ENCODE measurements at regions not wholly inside any gene's neighbourhood (a gene's known extent, or its start where the extent isn't known, plus 50 kb on each side); places are given as distances from the start of the nearest gene placed in this dataset.

DNA sequence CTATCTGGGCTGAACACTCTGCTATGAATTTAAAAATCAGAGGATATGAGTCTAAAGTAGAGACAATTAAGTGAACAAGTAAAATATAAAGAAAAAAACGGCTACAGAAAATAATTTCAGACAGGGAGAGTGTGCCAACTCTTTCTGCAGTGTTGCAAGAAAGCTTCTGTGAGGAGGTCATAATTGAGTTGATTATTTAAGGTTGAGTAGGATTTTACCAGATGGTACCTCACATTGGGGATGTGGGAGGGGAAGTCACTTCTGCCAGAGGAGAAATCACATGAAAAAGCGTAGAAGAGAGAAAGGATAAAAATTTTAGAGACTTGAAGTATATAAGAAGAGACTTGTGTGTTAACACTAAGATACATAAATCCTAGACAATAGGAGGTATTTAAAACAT is 238.0 kb upstream of the NCAM2 start:
- TF ChIP-seq, protein P1, sequence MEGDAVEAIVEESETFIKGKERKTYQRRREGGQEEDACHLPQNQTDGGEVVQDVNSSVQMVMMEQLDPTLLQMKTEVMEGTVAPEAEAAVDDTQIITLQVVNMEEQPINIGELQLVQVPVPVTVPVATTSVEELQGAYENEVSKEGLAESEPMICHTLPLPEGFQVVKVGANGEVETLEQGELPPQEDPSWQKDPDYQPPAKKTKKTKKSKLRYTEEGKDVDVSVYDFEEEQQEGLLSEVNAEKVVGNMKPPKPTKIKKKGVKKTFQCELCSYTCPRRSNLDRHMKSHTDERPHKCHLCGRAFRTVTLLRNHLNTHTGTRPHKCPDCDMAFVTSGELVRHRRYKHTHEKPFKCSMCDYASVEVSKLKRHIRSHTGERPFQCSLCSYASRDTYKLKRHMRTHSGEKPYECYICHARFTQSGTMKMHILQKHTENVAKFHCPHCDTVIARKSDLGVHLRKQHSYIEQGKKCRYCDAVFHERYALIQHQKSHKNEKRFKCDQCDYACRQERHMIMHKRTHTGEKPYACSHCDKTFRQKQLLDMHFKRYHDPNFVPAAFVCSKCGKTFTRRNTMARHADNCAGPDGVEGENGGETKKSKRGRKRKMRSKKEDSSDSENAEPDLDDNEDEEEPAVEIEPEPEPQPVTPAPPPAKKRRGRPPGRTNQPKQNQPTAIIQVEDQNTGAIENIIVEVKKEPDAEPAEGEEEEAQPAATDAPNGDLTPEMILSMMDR (conservative IDR thresholded peaks at IDR 0.05) = no peak
- Mint-ChIP-seq H3K4me1 (ENCODE audit: unreplicated experiment) (no peaks in the 10 kb centered on the region), H3K4me3 (no peak overlapping the region), H3K27ac (no peak overlapping the region), H3K36me3 (no peaks in the 10 kb centered on the region), H3K9me3 (no peaks in the 10 kb centered on the region), H3K27me3 (no peaks in the 10 kb centered on the region)
- no peak for DNase-seq (ENCODE audit: extremely low spot score, unreplicated experiment)

DNA sequence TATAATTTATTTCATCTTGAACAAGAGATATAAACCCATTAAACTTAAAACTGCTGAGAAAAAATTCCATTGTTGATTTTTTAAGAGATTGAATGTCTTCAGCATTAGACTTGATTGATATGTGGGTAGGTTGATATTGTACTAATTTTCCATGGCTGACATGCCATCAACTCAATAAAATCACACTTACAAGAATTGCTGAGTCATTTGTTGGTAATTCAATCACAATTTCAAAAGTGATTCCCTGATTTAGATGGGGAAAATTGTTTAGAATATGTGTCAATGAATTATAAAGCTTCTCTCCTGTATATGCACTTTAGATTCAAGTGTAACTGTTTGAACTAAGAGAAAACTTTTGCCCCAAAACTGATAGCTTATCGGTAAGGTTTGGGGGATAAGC is 223.5 kb upstream of the NCAM2 start:
- no peaks in the 10 kb centered on the region for H3K27me3 Mint-ChIP-seq
- DNase-seq (ENCODE audit: extremely low spot score, unreplicated experiment) = no peak
- peaks cover 4% of the 10 kb centered on the region for H3K9me3 Mint-ChIP-seq
- TF ChIP-seq, protein P1 (conservative IDR thresholded peaks at IDR 0.05) = no peak
- no peaks in the 10 kb centered on the region for H3K4me1 Mint-ChIP-seq (ENCODE audit: unreplicated experiment)
- no peak overlapping the region for H3K4me3 Mint-ChIP-seq
- H3K36me3 Mint-ChIP-seq = no peaks in the 10 kb centered on the region
- no peak overlapping the region for H3K27ac Mint-ChIP-seq

DNA sequence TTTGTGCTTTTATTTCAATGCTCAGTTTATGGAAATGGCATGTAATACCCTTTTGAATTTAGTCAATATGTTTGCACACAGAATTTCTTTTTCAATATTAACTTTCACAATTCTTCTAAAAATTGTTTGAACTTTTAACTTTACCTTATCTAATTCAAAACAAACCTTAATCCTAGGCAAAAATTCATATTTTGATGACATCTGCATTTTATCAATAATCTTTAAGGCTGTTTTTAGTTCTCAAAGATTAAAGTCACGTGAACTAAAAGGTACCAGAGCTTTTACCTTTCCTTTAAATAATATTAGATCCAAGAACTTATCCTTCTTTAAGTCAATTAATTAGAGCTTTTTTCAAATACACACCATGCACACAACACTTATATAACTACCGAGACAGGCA is 218.9 kb upstream of the NCAM2 start:
- H3K27ac Mint-ChIP-seq = no peak overlapping the region
- no peak overlapping the region for H3K4me3 Mint-ChIP-seq
- no peak for DNase-seq (ENCODE audit: extremely low spot score, unreplicated experiment)
- no peaks in the 10 kb centered on the region for H3K27me3 Mint-ChIP-seq
- H3K36me3 Mint-ChIP-seq = no peaks in the 10 kb centered on the region
- no peaks in the 10 kb centered on the region for H3K4me1 Mint-ChIP-seq (ENCODE audit: unreplicated experiment)
- no peaks in the 10 kb centered on the region for H3K9me3 Mint-ChIP-seq
- TF ChIP-seq, protein P1 (conservative IDR thresholded peaks at IDR 0.05) = no peak

DNA sequence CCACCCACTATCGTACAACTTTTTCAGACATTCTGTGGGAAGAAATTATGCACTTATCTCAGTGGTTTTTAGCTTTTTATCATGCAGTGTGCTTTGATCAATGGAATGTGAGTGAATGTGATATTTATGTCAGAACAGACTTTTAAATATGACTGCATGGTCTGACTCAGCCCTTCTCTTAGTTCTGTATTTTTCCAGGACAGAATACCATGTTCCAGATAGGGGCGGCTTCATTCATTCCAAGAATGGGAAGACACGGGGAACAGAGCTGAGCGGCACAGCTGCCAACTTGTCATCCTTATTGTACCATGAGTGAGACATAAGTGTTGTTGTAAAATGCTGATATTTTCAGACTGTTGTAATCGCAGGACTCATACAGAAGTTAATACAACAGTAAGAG is 214.6 kb upstream of the NCAM2 start:
- DNase-seq (ENCODE audit: extremely low spot score, unreplicated experiment) = no peak
- H3K4me3 Mint-ChIP-seq = no peak overlapping the region

DNA sequence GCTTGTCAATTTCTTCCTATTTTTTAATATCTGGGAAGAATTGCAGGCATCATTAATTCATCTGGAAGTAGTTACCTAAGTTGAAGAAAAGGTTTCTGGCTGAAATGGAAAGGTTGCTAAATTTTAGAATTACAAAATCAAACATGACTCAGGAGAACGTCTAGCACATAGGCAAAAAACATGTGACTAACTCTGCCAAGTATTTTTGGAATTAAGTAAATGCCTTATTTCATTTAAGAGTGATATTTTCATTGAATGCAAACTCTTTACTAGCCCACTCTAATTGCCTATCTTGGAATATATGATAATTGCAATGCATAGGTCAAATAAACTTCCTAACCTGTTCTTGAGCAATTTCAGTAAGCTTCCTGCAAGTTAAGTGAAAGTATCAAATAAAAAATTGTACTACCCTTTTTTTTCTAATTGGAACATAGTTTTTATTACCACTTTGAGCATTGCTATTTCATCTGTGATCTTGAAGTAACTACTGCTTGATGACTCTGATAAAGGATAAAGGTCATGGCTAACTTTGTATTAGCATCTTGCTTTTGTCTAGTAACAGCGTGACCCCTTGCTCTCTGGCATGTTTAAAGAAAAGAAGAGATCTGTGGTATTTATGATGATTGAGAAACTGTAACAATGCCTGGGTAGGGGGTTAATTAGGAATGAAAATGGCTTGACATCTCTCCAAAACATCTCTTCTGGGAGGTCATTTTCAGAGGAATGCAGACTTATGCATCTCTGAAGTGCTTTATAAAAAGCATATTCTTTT is 208.3 kb upstream of the NCAM2 start:
- H3K9me3 Mint-ChIP-seq = no peaks in the 10 kb centered on the region
- peaks cover 12% of the 10 kb centered on the region for H3K4me1 Mint-ChIP-seq (ENCODE audit: unreplicated experiment)
- H3K27ac Mint-ChIP-seq = no peak overlapping the region
- no peak for DNase-seq (ENCODE audit: extremely low spot score, unreplicated experiment)
- no peak overlapping the region for H3K4me3 Mint-ChIP-seq
- no peaks in the 10 kb centered on the region for H3K27me3 Mint-ChIP-seq
- no peaks in the 10 kb centered on the region for H3K36me3 Mint-ChIP-seq
- TF ChIP-seq, protein P1 (conservative IDR thresholded peaks at IDR 0.05) = no peak

More for the DNA sequence above, 214.6 kb upstream of the NCAM2 start:
- Mint-ChIP-seq H3K4me1 (ENCODE audit: unreplicated experiment) (no peaks in the 10 kb centered on the region), H3K36me3 (no peaks in the 10 kb centered on the region), H3K9me3 (no peaks in the 10 kb centered on the region), H3K27me3 (no peaks in the 10 kb centered on the region), H3K27ac (no peak overlapping the region)
- TF ChIP-seq, protein P1 (conservative IDR thresholded peaks at IDR 0.05) = no peak
